HEK293 (cell line): ENCODE measurements at regions not wholly inside any gene's neighbourhood (a gene's known extent, or its start where the extent isn't known, plus 50 kb on each side); places are given as distances from the start of the nearest gene placed in this dataset.

ENCODE experiments used
- CTCF ChIA-PET: fragments of 350-600 bp; formaldehyde crosslinking; extraction: SDS; loops from one replicate; lab custom pipeline; 2021; ENCODE audit warnings: antibody characterized with exemption; lab: Yijun Ruan, JAX
- POLR2A ChIA-PET: fragments of 300-600 bp; formaldehyde crosslinking; extraction: SDS; loops from one replicate; lab custom pipeline; 2020; ENCODE audit warnings: antibody characterized with exemption, inconsistent platforms; lab: Yijun Ruan, JAX
- H3K27ac ChIP-seq: fragments of 200-500 bp; sonication (Bioruptor generic); 2 replicates; pipeline ENCODE4 v1.5.1; 2014; ENCODE audit warnings: low read depth, low read length, control low read depth, inconsistent platforms; ENCODE audit errors: extremely low read depth
- H3K36me3 ChIP-seq, 2 experiments: fragments of 200-500 bp in 1 of 2; sonication (Bioruptor generic) in 1 of 2; 1 replicate in 1 of 2; 2 replicates in 1 of 2; pipeline ENCODE4 v1.5.1; 2014 to 2017; ENCODE audit warnings: inconsistent platforms in 2 of 2, low read length in 2 of 2; ENCODE audit not compliant: control insufficient read depth in 2 of 2, insufficient read depth in 1 of 2
- H3K4me1 ChIP-seq: fragments of 200-500 bp; sonication (Bioruptor generic); 2 replicates; pipeline ENCODE4 v1.5.1; 2014; ENCODE audit warnings: mild to moderate bottlenecking, low read length, inconsistent platforms; ENCODE audit not compliant: control insufficient read depth, insufficient read depth
- H3K4me3 ChIP-seq: 2 replicates; pipeline ENCODE4 v1.5.1; 2011; ENCODE audit warnings: low read depth, mild to moderate bottlenecking, control low read depth, low read length, moderate library complexity
- H3K9me3 ChIP-seq: fragments of 200-500 bp; sonication (Bioruptor generic); 2 replicates; pipeline ENCODE4 v1.5.1; 2014; ENCODE audit warnings: low read depth, low read length, inconsistent platforms; ENCODE audit not compliant: control insufficient read depth, insufficient read depth
- GFI1B ChIP-seq: fragments of 450-650 bp; formaldehyde crosslinking; IDR thresholded peaks from 2 replicates; pipeline ENCODE4 v1.5.1; 2016; ENCODE audit warnings: missing biosample characterization, missing genetic modification characterization
- GLI4 ChIP-seq: fragments of 450-650 bp; formaldehyde crosslinking; IDR thresholded peaks from 2 replicates; pipeline ENCODE4 v1.5.1; 2016; ENCODE audit warnings: missing biosample characterization, missing genetic modification characterization
- OSR2 ChIP-seq: fragments of 450-650 bp; formaldehyde crosslinking; IDR thresholded peaks from 2 replicates; pipeline ENCODE4 v1.5.1; 2016; ENCODE audit warnings: missing biosample characterization, missing genetic modification characterization
- RBAK ChIP-seq: fragments of 450-650 bp; formaldehyde crosslinking; IDR thresholded peaks from 2 replicates; pipeline ENCODE4 v1.5.1; 2016; ENCODE audit warnings: missing biosample characterization, missing genetic modification characterization
- SP3 ChIP-seq: fragments of 450-650 bp; formaldehyde crosslinking; IDR thresholded peaks from 2 replicates; pipeline ENCODE4 v1.5.1; 2016; ENCODE audit warnings: missing biosample characterization, missing genetic modification characterization
- ZFP41 ChIP-seq: fragments of 450-650 bp; formaldehyde crosslinking; IDR thresholded peaks from 2 replicates; pipeline ENCODE4 v1.5.1; 2016; ENCODE audit warnings: missing biosample characterization, missing genetic modification characterization, borderline replicate concordance
- ZIC2 ChIP-seq: fragments of 450-650 bp; formaldehyde crosslinking; IDR thresholded peaks from 2 replicates; pipeline ENCODE4 v1.5.1; 2016; ENCODE audit warnings: missing biosample characterization, missing genetic modification characterization
- ZNF155 ChIP-seq: fragments of 450-650 bp; formaldehyde crosslinking; IDR thresholded peaks from 2 replicates; pipeline ENCODE4 v1.5.1; 2016; ENCODE audit warnings: missing biosample characterization, missing genetic modification characterization
- ZNF169 ChIP-seq: fragments of 450-650 bp; formaldehyde crosslinking; IDR thresholded peaks from 2 replicates; pipeline ENCODE4 v1.5.1; 2016; ENCODE audit warnings: missing biosample characterization, missing genetic modification characterization
- ZNF2 ChIP-seq: fragments of 450-650 bp; formaldehyde crosslinking; IDR thresholded peaks from 2 replicates; pipeline ENCODE4 v1.5.1; 2016; ENCODE audit warnings: missing biosample characterization, missing genetic modification characterization
- ZNF248 ChIP-seq: fragments of 450-650 bp; formaldehyde crosslinking; IDR thresholded peaks from 2 replicates; pipeline ENCODE4 v1.5.1; 2017; ENCODE audit warnings: missing biosample characterization, missing genetic modification characterization
- ZNF529 ChIP-seq: fragments of 450-650 bp; formaldehyde crosslinking; IDR thresholded peaks from 2 replicates; pipeline ENCODE4 v1.5.1; 2017; ENCODE audit warnings: missing genetic modification characterization, missing biosample characterization; ENCODE audit not compliant: insufficient replicate concordance
- ZNF530 ChIP-seq: fragments of 450-650 bp; formaldehyde crosslinking; IDR thresholded peaks from 2 replicates; pipeline ENCODE4 v1.5.1; 2016; ENCODE audit warnings: low read depth, missing biosample characterization, missing genetic modification characterization
- ZNF561 ChIP-seq: fragments of 450-650 bp; IDR thresholded peaks from 2 replicates; pipeline ENCODE4 v1.5.1; 2018; ENCODE audit warnings: missing biosample characterization, missing genetic modification characterization, borderline replicate concordance
- ZNF596 ChIP-seq: fragments of 450-650 bp; IDR thresholded peaks from 2 replicates; pipeline ENCODE4 v1.5.0; 2018; ENCODE audit warnings: missing biosample characterization, mild to moderate bottlenecking, missing genetic modification characterization, moderate library complexity
- ZNF629 ChIP-seq: fragments of 450-650 bp; formaldehyde crosslinking; IDR thresholded peaks from 2 replicates; pipeline ENCODE4 v1.5.1; 2017; ENCODE audit warnings: missing biosample characterization, missing genetic modification characterization
- ZNF707 ChIP-seq: fragments of 450-650 bp; formaldehyde crosslinking; IDR thresholded peaks from 2 replicates; pipeline ENCODE4 v1.5.1; 2016; ENCODE audit warnings: missing biosample characterization, missing genetic modification characterization
- TF ChIP-seq, protein P1 (sequence below): fragments of 450-650 bp; formaldehyde crosslinking; IDR thresholded peaks from 2 replicates; pipeline ENCODE4 v1.5.1; 2017; ENCODE audit warnings: missing biosample characterization, missing genetic modification characterization
- TF ChIP-seq, protein P2 (sequence below): fragments of 450-650 bp; formaldehyde crosslinking; IDR thresholded peaks from 2 replicates; pipeline ENCODE4 v1.5.1; 2017; ENCODE audit warnings: missing biosample characterization, missing genetic modification characterization
- TF ChIP-seq, protein P3 (sequence below): fragments of 450-650 bp; formaldehyde crosslinking; IDR thresholded peaks from 2 replicates; pipeline ENCODE4 v1.5.1; 2016; ENCODE audit warnings: missing biosample characterization, missing genetic modification characterization
- TF ChIP-seq, protein P4 (sequence below): fragments of 450-650 bp; formaldehyde crosslinking; IDR thresholded peaks from 2 replicates; pipeline ENCODE4 v1.5.1; 2017; ENCODE audit warnings: missing biosample characterization, missing genetic modification characterization
- TF ChIP-seq, protein P5 (sequence below): fragments of 450-650 bp; formaldehyde crosslinking; IDR thresholded peaks from 2 replicates; pipeline ENCODE4 v1.5.1; 2016; ENCODE audit warnings: missing biosample characterization, missing genetic modification characterization, borderline replicate concordance

DNA sequence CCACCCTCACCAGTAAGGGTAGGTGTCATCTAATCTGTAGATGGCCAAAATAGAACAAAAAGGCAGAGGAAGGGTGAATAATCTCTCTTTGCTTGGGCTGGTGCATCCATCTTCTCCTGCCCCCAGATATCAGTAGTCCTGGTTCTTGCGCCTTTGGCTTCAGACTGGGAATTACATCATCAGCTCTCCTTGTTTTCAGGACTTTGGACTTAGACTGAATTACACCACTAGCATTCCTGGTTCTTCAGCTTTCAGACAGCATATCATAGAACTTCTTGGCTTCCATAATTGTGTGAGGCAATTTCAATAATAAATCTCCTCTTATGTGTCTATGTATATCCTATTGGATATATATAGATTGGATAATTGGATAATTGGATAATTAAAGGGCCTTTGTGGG lies 403.0 kb upstream of the USP24 start:
- Histone ChIP-seq H3K4me3 (no peak overlapping the region), H3K4me1 (no peaks in the 10 kb centered on the region), H3K36me3 (no peaks in the 10 kb centered on the region), H3K9me3 (no peaks in the 10 kb centered on the region), H3K27ac (no peak overlapping the region)
- TF ChIP-seq, protein P1, sequence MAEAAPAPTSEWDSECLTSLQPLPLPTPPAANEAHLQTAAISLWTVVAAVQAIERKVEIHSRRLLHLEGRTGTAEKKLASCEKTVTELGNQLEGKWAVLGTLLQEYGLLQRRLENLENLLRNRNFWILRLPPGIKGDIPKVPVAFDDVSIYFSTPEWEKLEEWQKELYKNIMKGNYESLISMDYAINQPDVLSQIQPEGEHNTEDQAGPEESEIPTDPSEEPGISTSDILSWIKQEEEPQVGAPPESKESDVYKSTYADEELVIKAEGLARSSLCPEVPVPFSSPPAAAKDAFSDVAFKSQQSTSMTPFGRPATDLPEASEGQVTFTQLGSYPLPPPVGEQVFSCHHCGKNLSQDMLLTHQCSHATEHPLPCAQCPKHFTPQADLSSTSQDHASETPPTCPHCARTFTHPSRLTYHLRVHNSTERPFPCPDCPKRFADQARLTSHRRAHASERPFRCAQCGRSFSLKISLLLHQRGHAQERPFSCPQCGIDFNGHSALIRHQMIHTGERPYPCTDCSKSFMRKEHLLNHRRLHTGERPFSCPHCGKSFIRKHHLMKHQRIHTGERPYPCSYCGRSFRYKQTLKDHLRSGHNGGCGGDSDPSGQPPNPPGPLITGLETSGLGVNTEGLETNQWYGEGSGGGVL (tag by site-specific recombination) = no peak
- TF ChIP-seq RBAK (tag by site-specific recombination) (no peak), ZNF529 (no peak), GLI4 (tag by site-specific recombination) (no peak), ZNF629 (tag by site-specific recombination) (no peak), GFI1B (tag by site-specific recombination) (no peak), ZNF707 (tag by site-specific recombination) (no peak), ZNF2 (no peak), OSR2 (tag by site-specific recombination) (no peak)
- TF ChIP-seq, protein P2, sequence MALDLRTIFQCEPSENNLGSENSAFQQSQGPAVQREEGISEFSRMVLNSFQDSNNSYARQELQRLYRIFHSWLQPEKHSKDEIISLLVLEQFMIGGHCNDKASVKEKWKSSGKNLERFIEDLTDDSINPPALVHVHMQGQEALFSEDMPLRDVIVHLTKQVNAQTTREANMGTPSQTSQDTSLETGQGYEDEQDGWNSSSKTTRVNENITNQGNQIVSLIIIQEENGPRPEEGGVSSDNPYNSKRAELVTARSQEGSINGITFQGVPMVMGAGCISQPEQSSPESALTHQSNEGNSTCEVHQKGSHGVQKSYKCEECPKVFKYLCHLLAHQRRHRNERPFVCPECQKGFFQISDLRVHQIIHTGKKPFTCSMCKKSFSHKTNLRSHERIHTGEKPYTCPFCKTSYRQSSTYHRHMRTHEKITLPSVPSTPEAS = no peak
- TF ChIP-seq, protein P3, sequence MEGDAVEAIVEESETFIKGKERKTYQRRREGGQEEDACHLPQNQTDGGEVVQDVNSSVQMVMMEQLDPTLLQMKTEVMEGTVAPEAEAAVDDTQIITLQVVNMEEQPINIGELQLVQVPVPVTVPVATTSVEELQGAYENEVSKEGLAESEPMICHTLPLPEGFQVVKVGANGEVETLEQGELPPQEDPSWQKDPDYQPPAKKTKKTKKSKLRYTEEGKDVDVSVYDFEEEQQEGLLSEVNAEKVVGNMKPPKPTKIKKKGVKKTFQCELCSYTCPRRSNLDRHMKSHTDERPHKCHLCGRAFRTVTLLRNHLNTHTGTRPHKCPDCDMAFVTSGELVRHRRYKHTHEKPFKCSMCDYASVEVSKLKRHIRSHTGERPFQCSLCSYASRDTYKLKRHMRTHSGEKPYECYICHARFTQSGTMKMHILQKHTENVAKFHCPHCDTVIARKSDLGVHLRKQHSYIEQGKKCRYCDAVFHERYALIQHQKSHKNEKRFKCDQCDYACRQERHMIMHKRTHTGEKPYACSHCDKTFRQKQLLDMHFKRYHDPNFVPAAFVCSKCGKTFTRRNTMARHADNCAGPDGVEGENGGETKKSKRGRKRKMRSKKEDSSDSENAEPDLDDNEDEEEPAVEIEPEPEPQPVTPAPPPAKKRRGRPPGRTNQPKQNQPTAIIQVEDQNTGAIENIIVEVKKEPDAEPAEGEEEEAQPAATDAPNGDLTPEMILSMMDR (tag by site-specific recombination) = no peak
- CTCF ChIA-PET = interaction anchor here (1.0 to 1.1 kb wide), 2 partner anchors 239 to 242 kb away, joined by 3 read pairs; no protein-coding TSS in a partner anchor
- POLR2A ChIA-PET = no interaction called here

DNA sequence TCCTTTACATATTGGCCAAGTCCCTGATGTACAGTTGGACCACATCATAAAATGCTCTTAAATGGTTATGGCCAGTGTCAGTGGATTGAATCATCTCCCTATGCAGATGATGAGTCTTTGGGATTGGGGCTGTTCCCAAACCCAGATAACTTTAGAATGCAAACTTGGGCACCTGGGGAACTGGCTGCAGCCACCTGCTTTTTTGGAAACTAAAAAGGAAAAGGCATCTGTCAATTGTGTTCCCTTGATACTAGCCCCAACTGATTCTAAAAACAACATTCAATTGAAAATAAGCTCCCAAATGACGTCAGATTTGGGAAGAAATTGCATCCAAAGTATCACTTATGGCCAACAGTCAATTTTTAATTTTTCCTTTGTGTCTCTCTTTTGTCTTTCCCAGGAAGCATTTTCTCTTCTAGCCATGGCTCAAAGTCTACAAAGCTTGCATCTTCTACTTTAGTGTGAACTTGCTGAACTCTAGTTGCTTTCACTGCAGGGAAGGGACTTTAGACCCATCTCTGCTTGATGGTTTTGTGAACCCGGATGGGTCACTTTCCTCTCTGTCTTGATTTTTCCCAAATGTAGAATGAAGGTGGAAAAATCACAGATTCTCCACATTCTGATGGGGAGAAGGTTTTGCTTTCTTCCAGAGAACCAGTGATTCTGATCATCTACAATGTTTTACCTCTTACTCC lies 402.3 kb upstream of the USP24 start:
- ChIA-PET CTCF (interaction anchor here (0.7 to 1.1 kb wide), 2 partner anchors 241 to 249 kb away, joined by 3 read pairs; no protein-coding TSS in a partner anchor), POLR2A (no interaction called here)
- H3K9me3 ChIP-seq = no peaks in the 10 kb centered on the region
- no peak overlapping the region for H3K4me3 ChIP-seq
- no peaks in the 10 kb centered on the region for H3K4me1 ChIP-seq
- H3K27ac ChIP-seq = no peak overlapping the region
- H3K36me3 ChIP-seq = no peaks in the 10 kb centered on the region
- TF ChIP-seq ZFP41 = no peak
- no peak for TF ChIP-seq ZNF596 (tag by site-specific recombination)
- no peak for TF ChIP-seq ZNF561 (tag by site-specific recombination)
- TF ChIP-seq, protein P4, sequence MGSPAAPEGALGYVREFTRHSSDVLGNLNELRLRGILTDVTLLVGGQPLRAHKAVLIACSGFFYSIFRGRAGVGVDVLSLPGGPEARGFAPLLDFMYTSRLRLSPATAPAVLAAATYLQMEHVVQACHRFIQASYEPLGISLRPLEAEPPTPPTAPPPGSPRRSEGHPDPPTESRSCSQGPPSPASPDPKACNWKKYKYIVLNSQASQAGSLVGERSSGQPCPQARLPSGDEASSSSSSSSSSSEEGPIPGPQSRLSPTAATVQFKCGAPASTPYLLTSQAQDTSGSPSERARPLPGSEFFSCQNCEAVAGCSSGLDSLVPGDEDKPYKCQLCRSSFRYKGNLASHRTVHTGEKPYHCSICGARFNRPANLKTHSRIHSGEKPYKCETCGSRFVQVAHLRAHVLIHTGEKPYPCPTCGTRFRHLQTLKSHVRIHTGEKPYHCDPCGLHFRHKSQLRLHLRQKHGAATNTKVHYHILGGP (tag by site-specific recombination) = no peak
- TF ChIP-seq, protein P5, sequence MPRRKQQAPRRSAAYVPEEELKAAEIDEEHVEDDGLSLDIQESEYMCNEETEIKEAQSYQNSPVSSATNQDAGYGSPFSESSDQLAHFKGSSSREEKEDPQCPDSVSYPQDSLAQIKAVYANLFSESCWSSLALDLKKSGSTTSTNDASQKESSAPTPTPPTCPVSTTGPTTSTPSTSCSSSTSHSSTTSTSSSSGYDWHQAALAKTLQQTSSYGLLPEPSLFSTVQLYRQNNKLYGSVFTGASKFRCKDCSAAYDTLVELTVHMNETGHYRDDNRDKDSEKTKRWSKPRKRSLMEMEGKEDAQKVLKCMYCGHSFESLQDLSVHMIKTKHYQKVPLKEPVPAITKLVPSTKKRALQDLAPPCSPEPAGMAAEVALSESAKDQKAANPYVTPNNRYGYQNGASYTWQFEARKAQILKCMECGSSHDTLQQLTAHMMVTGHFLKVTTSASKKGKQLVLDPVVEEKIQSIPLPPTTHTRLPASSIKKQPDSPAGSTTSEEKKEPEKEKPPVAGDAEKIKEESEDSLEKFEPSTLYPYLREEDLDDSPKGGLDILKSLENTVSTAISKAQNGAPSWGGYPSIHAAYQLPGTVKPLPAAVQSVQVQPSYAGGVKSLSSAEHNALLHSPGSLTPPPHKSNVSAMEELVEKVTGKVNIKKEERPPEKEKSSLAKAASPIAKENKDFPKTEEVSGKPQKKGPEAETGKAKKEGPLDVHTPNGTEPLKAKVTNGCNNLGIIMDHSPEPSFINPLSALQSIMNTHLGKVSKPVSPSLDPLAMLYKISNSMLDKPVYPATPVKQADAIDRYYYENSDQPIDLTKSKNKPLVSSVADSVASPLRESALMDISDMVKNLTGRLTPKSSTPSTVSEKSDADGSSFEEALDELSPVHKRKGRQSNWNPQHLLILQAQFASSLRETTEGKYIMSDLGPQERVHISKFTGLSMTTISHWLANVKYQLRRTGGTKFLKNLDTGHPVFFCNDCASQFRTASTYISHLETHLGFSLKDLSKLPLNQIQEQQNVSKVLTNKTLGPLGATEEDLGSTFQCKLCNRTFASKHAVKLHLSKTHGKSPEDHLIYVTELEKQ (tag by site-specific recombination) = no peak
- TF ChIP-seq ZIC2 (tag by site-specific recombination) = no peak
- no peak for TF ChIP-seq ZNF248 (tag by site-specific recombination)
- no peak for TF ChIP-seq ZNF169 (tag by site-specific recombination)
- no peak for TF ChIP-seq ZNF529
- TF ChIP-seq ZNF530 (tag by site-specific recombination) = no peak
- TF ChIP-seq, protein P1 (tag by site-specific recombination) = no peak
- TF ChIP-seq ZNF155 = no peak
- no peak for TF ChIP-seq SP3 (tag by site-specific recombination)
